ENCODE measurements at regions not wholly inside any gene's neighbourhood (a gene's known extent, or its start where the extent isn't known, plus 50 kb on each side); places are given as distances from the start of the nearest gene placed in this dataset.
A peak's percentile ranks its signal among the peaks of the same experiment; 100 is the strongest.

- no peak for DNase-seq
Observed at GRCh38 chr6:166692723-166693302, 65.8 kb upstream of the RPS6KA2 start.

- no peak for DNase-seq
Observed at GRCh38 chr6:166691746-166692145, 64.7 kb upstream of the RPS6KA2 start.

GRCh38 chr6:166691199-166691598 is 64.1 kb upstream of the RPS6KA2 start:
- DNase-seq: peak; percentile 38

GRCh38 chr6:166689687-166690086 is 62.6 kb upstream of the RPS6KA2 start:
- DNase-seq: no peak

- DNase-seq: no peak
Observed at GRCh38 chr6:166688901-166689300, 61.9 kb upstream of the RPS6KA2 start.

- no peak for DNase-seq
Observed at GRCh38 chr6:166687879-166688205, 60.8 kb upstream of the RPS6KA2 start.

- DNase-seq: peak; percentile 13
Observed at GRCh38 chr6:166687070-166687878, 60.2 kb upstream of the RPS6KA2 start.

GRCh38 chr6:166686317-166686716 is 59.3 kb upstream of the RPS6KA2 start:
- DNase-seq: no peak

GRCh38 chr6:166684866-166685265 is 57.8 kb upstream of the RPS6KA2 start:
- DNase-seq: no peak

GRCh38 chr6:166684170-166684569 is 57.1 kb upstream of the RPS6KA2 start:
- DNase-seq: no peak

- DNase-seq: no peak
Observed at GRCh38 chr6:166683477-166683876, 56.4 kb upstream of the RPS6KA2 start.

GRCh38 chr6:166679566-166679965 is 52.5 kb upstream of the RPS6KA2 start:
- no peak for DNase-seq

- no peak for DNase-seq
Observed at GRCh38 chr6:166678426-166678825, 51.4 kb upstream of the RPS6KA2 start.

- DNase-seq: no peak
Observed at GRCh38 chr6:166677941-166678340, 50.9 kb upstream of the RPS6KA2 start.
